GM23338 (cell line): ENCODE measurements at regions not wholly inside any gene's neighbourhood (a gene's known extent, or its start where the extent isn't known, plus 50 kb on each side); places are given as distances from the start of the nearest gene placed in this dataset.

Experiments used
- CREB1 ChIP-seq: fragments of 250-450 bp; sonication (Bioruptor Pico); IDR thresholded peaks from 2 replicates; pipeline ENCODE4 v1.5.0; 2020; ENCODE audit warnings: low read depth, mild to moderate bottlenecking, moderate library complexity
- EZH2phosphoT487 ChIP-seq: fragments of 200-600 bp; sonication (generic); IDR thresholded peaks from one replicate; pipeline ENCODE4 v1.8.1; 2018; ENCODE audit warnings: antibody characterized with exemption; ENCODE audit not compliant: unreplicated experiment
- POLR2AphosphoS5 ChIP-seq: IDR thresholded peaks from 2 replicates; pipeline ENCODE4 v1.6.1; 2016; ENCODE audit warnings: antibody characterized with exemption, low read depth
- REST ChIP-seq: IDR thresholded peaks from one replicate; pipeline ENCODE4 v1.6.1; 2018; ENCODE audit warnings: antibody characterized with exemption; ENCODE audit not compliant: unreplicated experiment
- TF ChIP-seq, protein P1 (sequence below), 2 experiments: fragments of 200-600 bp in 1 of 2; sonication (generic) in 1 of 2; conservative IDR thresholded peaks; 2 replicates each; pipeline versions ENCODE4 v1.5.1 to v1.6.1; 2016 to 2017; ENCODE audit warnings: antibody characterized with exemption in 2 of 2, low read depth in 2 of 2, mild to moderate bottlenecking in 2 of 2, moderate library complexity in 1 of 2

DNA sequence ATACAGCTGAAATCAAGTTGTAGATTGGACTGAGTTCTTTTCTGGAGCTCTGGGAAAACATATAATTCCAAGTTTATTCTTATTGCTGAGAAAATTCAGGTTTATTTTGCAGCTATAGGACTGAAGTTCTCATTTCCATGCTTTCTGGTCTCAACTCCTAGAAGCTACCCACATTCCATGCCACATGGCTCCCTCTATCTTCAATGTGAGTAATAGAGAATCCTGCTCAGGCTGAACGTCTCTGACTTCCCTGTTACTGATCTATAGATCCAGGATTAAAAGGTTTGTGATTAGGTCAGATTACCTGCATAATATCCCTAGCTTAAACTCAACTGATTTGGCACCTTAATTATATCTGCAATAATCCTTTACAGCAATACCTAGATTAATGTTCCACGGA, 453.8 kb upstream of the MC4R start:
- TF ChIP-seq POLR2AphosphoS5 (no peak), CREB1 (CRISPR knock-in tag) (no peak), EZH2phosphoT487 (no peak), REST (no peak)
- TF ChIP-seq, protein P1, sequence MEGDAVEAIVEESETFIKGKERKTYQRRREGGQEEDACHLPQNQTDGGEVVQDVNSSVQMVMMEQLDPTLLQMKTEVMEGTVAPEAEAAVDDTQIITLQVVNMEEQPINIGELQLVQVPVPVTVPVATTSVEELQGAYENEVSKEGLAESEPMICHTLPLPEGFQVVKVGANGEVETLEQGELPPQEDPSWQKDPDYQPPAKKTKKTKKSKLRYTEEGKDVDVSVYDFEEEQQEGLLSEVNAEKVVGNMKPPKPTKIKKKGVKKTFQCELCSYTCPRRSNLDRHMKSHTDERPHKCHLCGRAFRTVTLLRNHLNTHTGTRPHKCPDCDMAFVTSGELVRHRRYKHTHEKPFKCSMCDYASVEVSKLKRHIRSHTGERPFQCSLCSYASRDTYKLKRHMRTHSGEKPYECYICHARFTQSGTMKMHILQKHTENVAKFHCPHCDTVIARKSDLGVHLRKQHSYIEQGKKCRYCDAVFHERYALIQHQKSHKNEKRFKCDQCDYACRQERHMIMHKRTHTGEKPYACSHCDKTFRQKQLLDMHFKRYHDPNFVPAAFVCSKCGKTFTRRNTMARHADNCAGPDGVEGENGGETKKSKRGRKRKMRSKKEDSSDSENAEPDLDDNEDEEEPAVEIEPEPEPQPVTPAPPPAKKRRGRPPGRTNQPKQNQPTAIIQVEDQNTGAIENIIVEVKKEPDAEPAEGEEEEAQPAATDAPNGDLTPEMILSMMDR (conservative IDR thresholded peaks at IDR 0.05; ENCODE audit: low read depth in 2 of 2), result peak; percentile 54 to 66
